Stimulated activated CD4-positive, alpha-beta T cell treated with anti-CD3 and anti-CD28 coated beads, Interleukin-1b, Interleukin-23, amount 100 ng/mL, for 48 hours (primary cell): ENCODE measurements at regions not wholly inside any gene's neighbourhood (a gene's known extent, or its start where the extent isn't known, plus 50 kb on each side); places are given as distances from the start of the nearest gene placed in this dataset.
"Not testable (repeated sequence)": the region's sequence is repeated elsewhere in the genome, so short reads cannot be mapped to it uniquely, and the experiment has no call there.

Source experiments
- DNase-seq: peaks from one replicate; pipeline ENCODE4 v3.0.0-alpha.2; 2020

GRCh38 chr12:17352164-17352563 is 737.8 kb downstream of the RERGL start:
- DNase-seq: no peak

GRCh38 chr12:17348311-17348710 is 741.7 kb downstream of the RERGL start:
- DNase-seq: no peak

- no peak for DNase-seq
Measured at GRCh38 chr12:17344649-17345048, 738.7 kb upstream of the LMO3 start.

- no peak for DNase-seq
Measured at GRCh38 chr12:17342381-17342961, 736.5 kb upstream of the LMO3 start.

- DNase-seq: no peak
Measured at GRCh38 chr12:17335487-17335886, 729.5 kb upstream of the LMO3 start.

- DNase-seq: no peak
Measured at GRCh38 chr12:17334784-17335183, 728.8 kb upstream of the LMO3 start.

- DNase-seq: no peak
Measured at GRCh38 chr12:17333287-17333686, 727.3 kb upstream of the LMO3 start.

- no peak for DNase-seq
Measured at GRCh38 chr12:17326649-17327048, 720.7 kb upstream of the LMO3 start.

GRCh38 chr12:17322090-17322489 is 716.1 kb upstream of the LMO3 start:
- DNase-seq: no peak

- DNase-seq: no peak
Measured at GRCh38 chr12:17304503-17305347, 698.8 kb upstream of the LMO3 start.

GRCh38 chr12:17302001-17302400 is 696.0 kb upstream of the LMO3 start:
- no peak for DNase-seq

- no peak for DNase-seq
Measured at GRCh38 chr12:17301544-17301943, 695.6 kb upstream of the LMO3 start.

GRCh38 chr12:17296882-17297281 is 690.9 kb upstream of the LMO3 start:
- no peak for DNase-seq

GRCh38 chr12:17286874-17287273 is 680.9 kb upstream of the LMO3 start:
- no peak for DNase-seq

GRCh38 chr12:17284873-17285272 is 678.9 kb upstream of the LMO3 start:
- DNase-seq: no peak

- DNase-seq: no peak
Measured at GRCh38 chr12:17283563-17283962, 677.6 kb upstream of the LMO3 start.

GRCh38 chr12:17282169-17282568 is 676.2 kb upstream of the LMO3 start:
- not testable (repeated sequence) for DNase-seq

GRCh38 chr12:17278946-17279345 is 673.0 kb upstream of the LMO3 start:
- DNase-seq: no peak

GRCh38 chr12:17276196-17276595 is 670.2 kb upstream of the LMO3 start:
- no peak for DNase-seq

GRCh38 chr12:17266856-17267255 is 660.9 kb upstream of the LMO3 start:
- no peak for DNase-seq

GRCh38 chr12:17264603-17265002 is 658.6 kb upstream of the LMO3 start:
- DNase-seq: no peak

- DNase-seq: no peak
Measured at GRCh38 chr12:17239874-17240273, 633.9 kb upstream of the LMO3 start.

GRCh38 chr12:17235996-17236395 is 630.0 kb upstream of the LMO3 start:
- no peak for DNase-seq

- no peak for DNase-seq
Measured at GRCh38 chr12:17215759-17216570, 610.0 kb upstream of the LMO3 start.
